Hepatocyte (in vitro differentiated cells): ENCODE measurements at regions not wholly inside any gene's neighbourhood (a gene's known extent, or its start where the extent isn't known, plus 50 kb on each side); places are given as distances from the start of the nearest gene placed in this dataset.

Experiments
- EZH2phosphoT487 ChIP-seq: fragments of 200-600 bp; sonication (generic); IDR thresholded peaks from one replicate; pipeline ENCODE4 v1.6.1; 2018; ENCODE audit warnings: antibody characterized with exemption, mild to moderate bottlenecking, low read depth, moderate library complexity; ENCODE audit not compliant: unreplicated experiment, severe bottlenecking
- TF ChIP-seq, protein P1 (sequence below): fragments of 200-600 bp; sonication (generic); IDR thresholded peaks from 2 replicates; pipeline ENCODE4 v1.5.1; 2016; ENCODE audit warnings: antibody characterized with exemption, mild to moderate bottlenecking; ENCODE audit not compliant: poor library complexity

DNA sequence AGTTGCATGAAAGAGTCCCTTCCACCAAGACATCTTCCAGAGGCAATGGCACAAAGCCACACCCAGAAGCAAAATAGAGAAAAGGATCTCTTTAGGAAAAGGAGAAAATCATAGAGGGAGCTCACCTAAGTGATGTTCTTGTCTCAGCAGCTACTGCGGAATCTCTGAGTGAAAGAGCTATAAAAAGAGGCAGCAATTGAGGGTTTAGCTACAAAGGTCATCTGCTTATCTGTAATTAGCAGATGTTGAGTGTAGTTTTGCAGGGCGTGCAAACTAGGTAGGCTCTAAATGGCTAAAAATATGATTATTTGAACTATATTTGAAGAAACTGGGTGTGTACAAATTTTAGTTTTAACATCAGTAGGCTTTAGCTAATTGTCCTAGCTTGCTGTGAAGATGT is 276.0 kb downstream of the HS3ST1 start:
- TF ChIP-seq, protein P1, sequence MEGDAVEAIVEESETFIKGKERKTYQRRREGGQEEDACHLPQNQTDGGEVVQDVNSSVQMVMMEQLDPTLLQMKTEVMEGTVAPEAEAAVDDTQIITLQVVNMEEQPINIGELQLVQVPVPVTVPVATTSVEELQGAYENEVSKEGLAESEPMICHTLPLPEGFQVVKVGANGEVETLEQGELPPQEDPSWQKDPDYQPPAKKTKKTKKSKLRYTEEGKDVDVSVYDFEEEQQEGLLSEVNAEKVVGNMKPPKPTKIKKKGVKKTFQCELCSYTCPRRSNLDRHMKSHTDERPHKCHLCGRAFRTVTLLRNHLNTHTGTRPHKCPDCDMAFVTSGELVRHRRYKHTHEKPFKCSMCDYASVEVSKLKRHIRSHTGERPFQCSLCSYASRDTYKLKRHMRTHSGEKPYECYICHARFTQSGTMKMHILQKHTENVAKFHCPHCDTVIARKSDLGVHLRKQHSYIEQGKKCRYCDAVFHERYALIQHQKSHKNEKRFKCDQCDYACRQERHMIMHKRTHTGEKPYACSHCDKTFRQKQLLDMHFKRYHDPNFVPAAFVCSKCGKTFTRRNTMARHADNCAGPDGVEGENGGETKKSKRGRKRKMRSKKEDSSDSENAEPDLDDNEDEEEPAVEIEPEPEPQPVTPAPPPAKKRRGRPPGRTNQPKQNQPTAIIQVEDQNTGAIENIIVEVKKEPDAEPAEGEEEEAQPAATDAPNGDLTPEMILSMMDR, result no peak
- TF ChIP-seq EZH2phosphoT487, result no peak
